ENCODE measurements at regions not wholly inside any gene's neighbourhood (a gene's known extent, or its start where the extent isn't known, plus 50 kb on each side); places are given as distances from the start of the nearest gene placed in this dataset.

- H3K9me3 ChIP-seq (ENCODE audit: control insufficient read depth in 2 of 2, low read length in 2 of 2): no peaks in the 10 kb centered on the region
- H3K4me3 ChIP-seq (ENCODE audit: low read depth, low read length): no peak overlapping the region
- H3K27me3 ChIP-seq (ENCODE audit: control insufficient read depth, insufficient read depth, low read length): no peaks in the 10 kb centered on the region
- Mint-ChIP-seq H3K27me3 (peaks cover 5% of the 10 kb centered on the region), H3K4me3 (no peak overlapping the region), H3K27ac (no peak overlapping the region), H3K36me3 (no peaks in the 10 kb centered on the region), H3K4me1 (no peaks in the 10 kb centered on the region), H3K9me3 (peaks cover 0 to 8% (median 2%) of the 10 kb centered on the region in 7 donors)
- no peak for ATAC-seq (ENCODE audit: low read depth in 2 of 2)
- no peak for DNase-seq
- H3K4me1 ChIP-seq (ENCODE audit: control insufficient read depth, insufficient read depth, low read length, poor library complexity, severe bottlenecking): no peaks in the 10 kb centered on the region
- H3K36me3 ChIP-seq (ENCODE audit: control insufficient read depth, insufficient read depth, low read length): no peaks in the 10 kb centered on the region
- no peak overlapping the region for H3K27ac ChIP-seq (ENCODE audit: insufficient read depth, low read length, poor library complexity, severe bottlenecking)
Measured at GRCh38 chr14:89056394-89056793, 231.9 kb downstream of the TTC8 start.

- no peaks in the 10 kb centered on the region for H3K4me1 ChIP-seq (ENCODE audit: control insufficient read depth, insufficient read depth, low read length, poor library complexity, severe bottlenecking)
- peaks cover 0 to 1% (median 0%) of the 10 kb centered on the region in 7 donors for H3K9me3 Mint-ChIP-seq
- H3K27me3 ChIP-seq (ENCODE audit: control insufficient read depth, insufficient read depth, low read length): peaks cover 5% of the 10 kb centered on the region
- no peak for ATAC-seq (ENCODE audit: low read depth in 2 of 2)
- no peak overlapping the region for H3K4me3 Mint-ChIP-seq
- no peak overlapping the region for H3K4me3 ChIP-seq (ENCODE audit: low read depth, low read length)
- no peak overlapping the region for H3K27ac ChIP-seq (ENCODE audit: insufficient read depth, low read length, poor library complexity, severe bottlenecking)
- H3K36me3 ChIP-seq (ENCODE audit: control insufficient read depth, insufficient read depth, low read length): no peaks in the 10 kb centered on the region
- H3K9me3 ChIP-seq (ENCODE audit: control insufficient read depth in 2 of 2, low read length in 2 of 2): no peaks in the 10 kb centered on the region
- no peak overlapping the region for H3K27ac Mint-ChIP-seq
- no peaks in the 10 kb centered on the region for H3K36me3 Mint-ChIP-seq
- DNase-seq: no peak
- no peaks in the 10 kb centered on the region for H3K4me1 Mint-ChIP-seq
- H3K27me3 Mint-ChIP-seq: peaks cover 19% of the 10 kb centered on the region
Measured at GRCh38 chr14:89058697-89059096, 234.2 kb downstream of the TTC8 start.

- peaks cover 0 to 1% (median 0%) of the 10 kb centered on the region in 7 donors for H3K9me3 Mint-ChIP-seq
- H3K27ac Mint-ChIP-seq: no peak overlapping the region
- H3K27me3 Mint-ChIP-seq: peaks cover 21% of the 10 kb centered on the region
Measured at GRCh38 chr14:89060191-89060590, 235.7 kb downstream of the TTC8 start.

GRCh38 chr14:89061696-89062095, 237.2 kb downstream of the TTC8 start:
- Mint-ChIP-seq H3K9me3 (peaks cover 0 to 1% (median 0%) of the 10 kb centered on the region in 7 donors), H3K4me3 (no peak overlapping the region), H3K27ac (no peak overlapping the region), H3K4me1 (no peaks in the 10 kb centered on the region), H3K27me3 (peaks cover 25% of the 10 kb centered on the region), H3K36me3 (no peaks in the 10 kb centered on the region)
- Histone ChIP-seq H3K27me3 (ENCODE audit: control insufficient read depth, insufficient read depth, low read length) (peaks cover 5% of the 10 kb centered on the region), H3K36me3 (ENCODE audit: control insufficient read depth, insufficient read depth, low read length) (no peaks in the 10 kb centered on the region), H3K4me3 (ENCODE audit: low read depth, low read length) (no peak overlapping the region), H3K4me1 (ENCODE audit: control insufficient read depth, insufficient read depth, low read length, poor library complexity, severe bottlenecking) (no peaks in the 10 kb centered on the region), H3K27ac (ENCODE audit: insufficient read depth, low read length, poor library complexity, severe bottlenecking) (no peak overlapping the region), H3K9me3 (ENCODE audit: control insufficient read depth in 2 of 2, low read length in 2 of 2) (no peaks in the 10 kb centered on the region)
- DNase-seq: no peak
- no peak for ATAC-seq (ENCODE audit: low read depth in 2 of 2)

More at GRCh38 chr14:89060191-89060590, 235.7 kb downstream of the TTC8 start:
- Histone ChIP-seq H3K27me3 (ENCODE audit: control insufficient read depth, insufficient read depth, low read length) (peaks cover 5% of the 10 kb centered on the region), H3K9me3 (ENCODE audit: control insufficient read depth in 2 of 2, low read length in 2 of 2) (no peaks in the 10 kb centered on the region), H3K4me3 (ENCODE audit: low read depth, low read length) (no peak overlapping the region), H3K27ac (ENCODE audit: insufficient read depth, low read length, poor library complexity, severe bottlenecking) (no peak overlapping the region), H3K4me1 (ENCODE audit: control insufficient read depth, insufficient read depth, low read length, poor library complexity, severe bottlenecking) (no peaks in the 10 kb centered on the region), H3K36me3 (ENCODE audit: control insufficient read depth, insufficient read depth, low read length) (no peaks in the 10 kb centered on the region)
- no peak for DNase-seq
- H3K4me3 Mint-ChIP-seq: no peak overlapping the region
- ATAC-seq (ENCODE audit: low read depth in 2 of 2): no peak
- no peaks in the 10 kb centered on the region for H3K36me3 Mint-ChIP-seq
- H3K4me1 Mint-ChIP-seq: no peaks in the 10 kb centered on the region

GRCh38 chr14:89065879-89066278, 241.4 kb downstream of the TTC8 start:
- H3K36me3 Mint-ChIP-seq: no peaks in the 10 kb centered on the region
- Histone ChIP-seq H3K9me3 (ENCODE audit: control insufficient read depth in 2 of 2, low read length in 2 of 2) (no peaks in the 10 kb centered on the region), H3K27ac (ENCODE audit: insufficient read depth, low read length, poor library complexity, severe bottlenecking) (no peak overlapping the region), H3K4me3 (ENCODE audit: low read depth, low read length) (no peak overlapping the region), H3K4me1 (ENCODE audit: control insufficient read depth, insufficient read depth, low read length, poor library complexity, severe bottlenecking) (no peaks in the 10 kb centered on the region), H3K36me3 (ENCODE audit: control insufficient read depth, insufficient read depth, low read length) (no peaks in the 10 kb centered on the region), H3K27me3 (ENCODE audit: control insufficient read depth, insufficient read depth, low read length) (peaks cover 10% of the 10 kb centered on the region)
- DNase-seq (no peak), ATAC-seq (ENCODE audit: low read depth in 2 of 2) (no peak)
- peaks cover 29% of the 10 kb centered on the region for H3K27me3 Mint-ChIP-seq
- H3K9me3 Mint-ChIP-seq: peaks cover 0 to 2% (median 0%) of the 10 kb centered on the region in 7 donors
- no peak overlapping the region for H3K4me3 Mint-ChIP-seq
- H3K27ac Mint-ChIP-seq: no peak overlapping the region
- H3K4me1 Mint-ChIP-seq: peaks cover 0 to under 1% (median 0%) of the 10 kb centered on the region in 4 donors

GRCh38 chr14:89067293-89067972, 243.0 kb downstream of the TTC8 start:
- H3K36me3 Mint-ChIP-seq: no peaks in the 10 kb centered on the region

DNA sequence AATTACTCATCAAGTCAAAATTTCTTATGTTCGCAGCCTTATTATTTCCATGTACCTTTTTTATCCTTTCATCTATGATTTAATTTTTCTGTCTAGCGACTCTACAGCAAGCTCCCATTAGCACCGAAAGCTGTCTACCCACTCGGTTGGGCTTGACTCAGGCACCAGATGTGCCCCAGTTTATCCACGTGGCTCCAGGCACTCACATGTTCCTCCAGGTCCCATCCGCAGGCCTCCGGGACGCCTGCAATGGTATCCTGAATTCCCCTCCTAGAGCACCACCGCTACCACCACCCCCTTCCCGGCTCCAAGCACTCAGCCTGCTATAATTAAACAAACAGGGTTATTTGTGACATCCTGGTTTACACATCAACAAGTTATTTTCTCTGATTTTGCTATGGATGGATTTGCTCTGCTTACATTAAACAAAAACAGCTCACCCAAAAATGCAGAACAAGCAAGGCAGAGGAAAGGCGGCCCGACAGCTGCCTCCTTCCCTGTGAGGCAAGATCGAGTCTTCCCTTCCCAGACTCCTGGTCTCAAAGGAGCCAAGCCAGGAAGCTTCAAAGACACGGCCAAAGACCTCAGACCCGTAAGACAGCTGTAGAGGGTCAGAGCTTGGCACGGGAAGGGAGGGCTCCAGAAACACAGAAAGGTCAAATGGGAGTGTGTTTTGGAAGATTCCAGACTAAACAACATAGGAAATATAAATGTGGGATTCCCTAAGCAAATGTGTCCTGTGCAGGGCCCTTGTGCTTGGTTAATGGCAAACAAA, 253.8 kb downstream of the TTC8 start:
- H3K4me1 Mint-ChIP-seq: no peaks in the 10 kb centered on the region
- Histone ChIP-seq H3K4me3 (ENCODE audit: low read depth, low read length) (no peak overlapping the region), H3K4me1 (ENCODE audit: control insufficient read depth, insufficient read depth, low read length, poor library complexity, severe bottlenecking) (no peaks in the 10 kb centered on the region), H3K27ac (ENCODE audit: insufficient read depth, low read length, poor library complexity, severe bottlenecking) (no peak overlapping the region), H3K36me3 (ENCODE audit: control insufficient read depth, insufficient read depth, low read length) (no peaks in the 10 kb centered on the region), H3K9me3 (ENCODE audit: control insufficient read depth in 2 of 2, low read length in 2 of 2) (no peaks in the 10 kb centered on the region), H3K27me3 (ENCODE audit: control insufficient read depth, insufficient read depth, low read length) (peaks cover 7% of the 10 kb centered on the region)
- DNase-seq (no peak), ATAC-seq (ENCODE audit: low read depth in 2 of 2) (no peak)
- peaks cover 0 to 6% (median 0%) of the 10 kb centered on the region in 7 donors for H3K9me3 Mint-ChIP-seq
- no peak overlapping the region for H3K4me3 Mint-ChIP-seq
- no peak overlapping the region for H3K27ac Mint-ChIP-seq
- H3K36me3 Mint-ChIP-seq: no peaks in the 10 kb centered on the region
- peaks cover 33% of the 10 kb centered on the region for H3K27me3 Mint-ChIP-seq

More at GRCh38 chr14:89067293-89067972, 243.0 kb downstream of the TTC8 start:
- no peak overlapping the region for H3K27ac ChIP-seq (ENCODE audit: insufficient read depth, low read length, poor library complexity, severe bottlenecking)
- H3K27me3 Mint-ChIP-seq: peaks cover 33% of the 10 kb centered on the region
- no peaks in the 10 kb centered on the region for H3K9me3 ChIP-seq (ENCODE audit: control insufficient read depth in 2 of 2, low read length in 2 of 2)
- ATAC-seq (ENCODE audit: low read depth in 2 of 2) (peak in 1 of 2 donors; percentile 34), DNase-seq (peak in 1 of 3 donors; percentile 10)
- peaks cover 0 to 3% (median 0%) of the 10 kb centered on the region in 4 donors for H3K4me1 Mint-ChIP-seq
- H3K27ac Mint-ChIP-seq: no peak overlapping the region
- H3K4me3 ChIP-seq (ENCODE audit: low read depth, low read length): no peak overlapping the region
- no peaks in the 10 kb centered on the region for H3K36me3 ChIP-seq (ENCODE audit: control insufficient read depth, insufficient read depth, low read length)
- H3K27me3 ChIP-seq (ENCODE audit: control insufficient read depth, insufficient read depth, low read length): peaks cover 11% of the 10 kb centered on the region
- no peak overlapping the region for H3K4me3 Mint-ChIP-seq
- peaks cover 0 to 2% (median 0%) of the 10 kb centered on the region in 7 donors for H3K9me3 Mint-ChIP-seq
- no peaks in the 10 kb centered on the region for H3K4me1 ChIP-seq (ENCODE audit: control insufficient read depth, insufficient read depth, low read length, poor library complexity, severe bottlenecking)

All from CD4-positive, CD25-positive, alpha-beta regulatory T cell (primary cell).